ENCODE measurements at regions not wholly inside any gene's neighbourhood (a gene's known extent, or its start where the extent isn't known, plus 50 kb on each side); places are given as distances from the start of the nearest gene placed in this dataset.

- no peak overlapping the region for H3K9ac ChIP-seq (ENCODE audit: low read length)
- no peaks in the 10 kb centered on the region for H3K4me1 ChIP-seq (ENCODE audit: control insufficient read depth in 2 of 2, insufficient read depth in 2 of 2, low read length in 2 of 2)
- no peak overlapping the region for H3K4me2 ChIP-seq (replicated peaks; ENCODE audit: low read depth, low read length, poor library complexity, severe bottlenecking)
- no peaks in the 10 kb centered on the region for H3K36me3 ChIP-seq (replicated peaks in 1 of 2; ENCODE audit: control extremely low read depth in 1 of 2, control insufficient read depth in 1 of 2, extremely low read depth in 1 of 2, insufficient read depth in 2 of 2, low read length in 1 of 2)
- Mint-ChIP-seq H3K4me1 (no peaks in the 10 kb centered on the region), H3K4me3 (no peak overlapping the region), H3K27ac (no peak overlapping the region), H3K9me3 (ENCODE audit: insufficient read depth) (no peaks in the 10 kb centered on the region), H3K27me3 (peaks cover 9% of the 10 kb centered on the region)
- H4K20me1 ChIP-seq (ENCODE audit: control insufficient read depth, insufficient read depth, low read length, poor library complexity, severe bottlenecking) = no peaks in the 10 kb centered on the region
- no peak overlapping the region for H2AFZ ChIP-seq (ENCODE audit: insufficient read depth, low read depth, low read length, poor library complexity, severe bottlenecking)
- peaks cover 0 to 3% (median 3%) of the 10 kb centered on the region in 3 donors for H3K9me3 ChIP-seq (ENCODE audit: control extremely low read depth in 1 of 3, control insufficient read depth in 2 of 3, insufficient read depth in 1 of 3, low read length in 2 of 3)
- H3K79me2 ChIP-seq (ENCODE audit: control insufficient read depth, insufficient read depth, low read length) = no peaks in the 10 kb centered on the region
- ATAC-seq (ENCODE audit: low read depth) = no peak
- 86% methylated on average over 7 of the region's 7 CpGs for WGBS (ENCODE audit: insufficient coverage)
- DNase-seq = no peak
- ChIA-PET POLR2A (no interaction called here), CTCF (no interaction called here)
- no peak overlapping the region for H3K4me3 ChIP-seq (ENCODE audit: control extremely low read depth in 1 of 5, extremely low read depth in 1 of 5, insufficient read depth in 1 of 5, low read depth in 2 of 5, low read length in 4 of 5)
- no peaks in the 10 kb centered on the region for H3K27me3 ChIP-seq (replicated peaks in 1 of 4; ENCODE audit: control extremely low read depth in 1 of 4, control insufficient read depth in 3 of 4, insufficient read depth in 4 of 4, low read length in 3 of 4)
- TF ChIP-seq EZH2 (IDR thresholded peaks at IDR 0.05; ENCODE audit: borderline replicate concordance, insufficient read depth, low read depth, low read length, poor library complexity, severe bottlenecking) = no peak
- no peak for TF ChIP-seq CTCF (IDR thresholded peaks at IDR 0.05)
- intact Hi-C loops (cut with micrococcal nuclease) = no loop called here
- no peak overlapping the region for H3K27ac ChIP-seq (ENCODE audit: low read length in 2 of 2)
These were observed 290.0 kb upstream of the LARGE1 start for GRCh38 chr22:34210301-34210700.

- ChIA-PET POLR2A (no interaction called here), CTCF (no interaction called here)
- H3K36me3 ChIP-seq (replicated peaks in 1 of 2; ENCODE audit: control extremely low read depth in 1 of 2, control insufficient read depth in 1 of 2, extremely low read depth in 1 of 2, insufficient read depth in 2 of 2, low read length in 1 of 2) = no peaks in the 10 kb centered on the region
- intact Hi-C loops (cut with micrococcal nuclease) = no loop called here
- no peak overlapping the region for H3K27ac Mint-ChIP-seq
- H3K4me2 ChIP-seq (replicated peaks; ENCODE audit: low read depth, low read length, poor library complexity, severe bottlenecking) = no peak overlapping the region
- no peaks in the 10 kb centered on the region for H4K20me1 ChIP-seq (ENCODE audit: control insufficient read depth, insufficient read depth, low read length, poor library complexity, severe bottlenecking)
- H3K27ac ChIP-seq (ENCODE audit: low read length in 2 of 2) = no peak overlapping the region
- H3K9me3 ChIP-seq (ENCODE audit: control extremely low read depth in 1 of 3, control insufficient read depth in 2 of 3, insufficient read depth in 1 of 3, low read length in 2 of 3) = peaks cover 0 to 6% (median 3%) of the 10 kb centered on the region in 3 donors
- no peak overlapping the region for H3K4me3 ChIP-seq (ENCODE audit: control extremely low read depth in 1 of 5, extremely low read depth in 1 of 5, insufficient read depth in 1 of 5, low read depth in 2 of 5, low read length in 4 of 5)
- no peak overlapping the region for H3K4me3 Mint-ChIP-seq
- H3K9ac ChIP-seq (ENCODE audit: low read length) = no peak overlapping the region
- no peaks in the 10 kb centered on the region for H3K9me3 Mint-ChIP-seq (ENCODE audit: insufficient read depth)
- TF ChIP-seq CTCF (IDR thresholded peaks at IDR 0.05) = no peak
- H3K4me1 Mint-ChIP-seq = no peaks in the 10 kb centered on the region
- H3K4me1 ChIP-seq (ENCODE audit: control insufficient read depth in 2 of 2, insufficient read depth in 2 of 2, low read length in 2 of 2) = no peaks in the 10 kb centered on the region
- no peak for DNase-seq
- H3K27me3 Mint-ChIP-seq = peaks cover 7% of the 10 kb centered on the region
- no peak for ATAC-seq (ENCODE audit: low read depth)
- no peaks in the 10 kb centered on the region for H3K27me3 ChIP-seq (replicated peaks in 1 of 4; ENCODE audit: control extremely low read depth in 1 of 4, control insufficient read depth in 3 of 4, insufficient read depth in 4 of 4, low read length in 3 of 4)
- H3K79me2 ChIP-seq (ENCODE audit: control insufficient read depth, insufficient read depth, low read length) = no peaks in the 10 kb centered on the region
- no peak overlapping the region for H2AFZ ChIP-seq (ENCODE audit: insufficient read depth, low read depth, low read length, poor library complexity, severe bottlenecking)
These were observed 294.1 kb upstream of the LARGE1 start for GRCh38 chr22:34214372-34214771.

All from B cell (primary cell).